ENCODE measurements at regions not wholly inside any gene's neighbourhood (a gene's known extent, or its start where the extent isn't known, plus 50 kb on each side); places are given as distances from the start of the nearest gene placed in this dataset.

DNA sequence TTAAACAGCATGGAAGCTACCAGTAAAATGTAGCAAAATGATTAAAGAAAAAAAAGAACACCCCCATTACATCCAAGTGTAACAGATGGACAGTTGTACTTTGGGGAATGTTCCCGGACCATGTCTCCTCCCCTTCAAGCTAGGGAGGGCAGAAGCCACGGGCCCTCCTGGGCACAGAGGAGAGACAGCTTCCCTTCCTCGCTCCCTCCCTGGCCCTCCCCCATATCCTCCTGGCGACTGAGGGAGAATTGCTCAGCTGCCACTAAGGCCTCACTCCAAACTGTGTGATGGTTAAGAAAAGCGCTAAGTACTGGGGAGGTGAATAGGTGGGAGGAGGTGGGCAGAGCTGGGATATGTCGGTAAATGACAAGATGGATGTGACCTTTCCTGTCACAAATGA lies 358.0 kb downstream of the HRH4 start:
- TF ChIP-seq, protein P1, sequence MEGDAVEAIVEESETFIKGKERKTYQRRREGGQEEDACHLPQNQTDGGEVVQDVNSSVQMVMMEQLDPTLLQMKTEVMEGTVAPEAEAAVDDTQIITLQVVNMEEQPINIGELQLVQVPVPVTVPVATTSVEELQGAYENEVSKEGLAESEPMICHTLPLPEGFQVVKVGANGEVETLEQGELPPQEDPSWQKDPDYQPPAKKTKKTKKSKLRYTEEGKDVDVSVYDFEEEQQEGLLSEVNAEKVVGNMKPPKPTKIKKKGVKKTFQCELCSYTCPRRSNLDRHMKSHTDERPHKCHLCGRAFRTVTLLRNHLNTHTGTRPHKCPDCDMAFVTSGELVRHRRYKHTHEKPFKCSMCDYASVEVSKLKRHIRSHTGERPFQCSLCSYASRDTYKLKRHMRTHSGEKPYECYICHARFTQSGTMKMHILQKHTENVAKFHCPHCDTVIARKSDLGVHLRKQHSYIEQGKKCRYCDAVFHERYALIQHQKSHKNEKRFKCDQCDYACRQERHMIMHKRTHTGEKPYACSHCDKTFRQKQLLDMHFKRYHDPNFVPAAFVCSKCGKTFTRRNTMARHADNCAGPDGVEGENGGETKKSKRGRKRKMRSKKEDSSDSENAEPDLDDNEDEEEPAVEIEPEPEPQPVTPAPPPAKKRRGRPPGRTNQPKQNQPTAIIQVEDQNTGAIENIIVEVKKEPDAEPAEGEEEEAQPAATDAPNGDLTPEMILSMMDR (IDR thresholded peaks at IDR 0.05): no peak
- TF ChIP-seq POLR2A (IDR thresholded peaks at IDR 0.05): no peak

All from adrenal gland (tissue), 5 donors.